IMR-90 (cell line): ENCODE measurements at regions not wholly inside any gene's neighbourhood (a gene's known extent, or its start where the extent isn't known, plus 50 kb on each side); places are given as distances from the start of the nearest gene placed in this dataset.
A peak's percentile ranks its signal among the peaks of the same experiment; 100 is the strongest.

Experiments
- ATAC-seq: fragments of 200-7000 bp; cut with Tn5 transposase; 2 replicates; pipeline ENCODE4 v1.9.1; 2020; ENCODE audit warnings: low read depth, mild to moderate bottlenecking, moderate library complexity
- BruUV-seq: library from RNA; stranded (reverse); fragments of 400-500 nt; replicated peaks from 2 replicates; lab custom pipeline; 2021; lab: Mats Ljungman, UMichigan
- CTCF ChIA-PET: fragments of 300-600 bp; formaldehyde crosslinking; extraction: SDS; loops from one replicate; lab custom pipeline; 2021; ENCODE audit warnings: antibody characterized with exemption; lab: Yijun Ruan, JAX
- POLR2A ChIA-PET: fragments of 300-600 bp; sonication (Branson Sonifier 250); formaldehyde crosslinking; loops from one replicate; lab custom pipeline; 2022; ENCODE audit warnings: antibody characterized with exemption; ENCODE audit not compliant: unreplicated experiment; lab: Charles Lee
- DNase-seq: peaks from one replicate; pipeline ENCODE4 v3.0.0; 2013
- H2AFZ ChIP-seq: replicated peaks from 2 replicates; pipeline ENCODE3; 2013; ENCODE audit warnings: low read length, mild to moderate bottlenecking; ENCODE audit not compliant: poor library complexity
- H2AK5ac ChIP-seq: 2 replicates; pipeline ENCODE4 v1.6.1; 2013; ENCODE audit warnings: low read depth, low read length, inconsistent platforms
- H2AK9ac ChIP-seq: replicated peaks from 2 replicates; pipeline ENCODE3; 2013; ENCODE audit warnings: mild to moderate bottlenecking, low read depth, low read length, moderate library complexity; ENCODE audit not compliant: poor library complexity
- H2BK120ac ChIP-seq: 2 replicates; pipeline ENCODE4 v1.6.1; 2013; ENCODE audit warnings: low read depth, low read length, inconsistent platforms
- H2BK15ac ChIP-seq: 3 replicates; pipeline ENCODE4 v1.6.1; 2013; ENCODE audit warnings: low read depth, low read length, inconsistent platforms
- H2BK20ac ChIP-seq: 2 replicates; pipeline ENCODE4 v1.6.1; 2013; ENCODE audit warnings: low read depth, mild to moderate bottlenecking, inconsistent platforms, low read length, moderate library complexity
- H2BK5ac ChIP-seq: 2 replicates; pipeline ENCODE4 v1.6.1; 2013; ENCODE audit warnings: mild to moderate bottlenecking, low read depth, low read length, inconsistent platforms; ENCODE audit not compliant: poor library complexity, severe bottlenecking
- H3K14ac ChIP-seq: replicated peaks from 2 replicates; pipeline ENCODE4 v1.6.1; 2013; ENCODE audit warnings: low read depth, low read length, inconsistent platforms
- H3K18ac ChIP-seq: 2 replicates; pipeline ENCODE4 v1.6.1; 2013; ENCODE audit warnings: low read depth, low read length, control low read depth
- H3K23ac ChIP-seq: 2 replicates; pipeline ENCODE4 v1.6.1; 2013; ENCODE audit warnings: low read depth, low read length, inconsistent platforms
- H3K27ac ChIP-seq: 2 replicates; pipeline ENCODE4 v1.5.1; 2013; ENCODE audit warnings: mild to moderate bottlenecking, control low read depth, low read length; ENCODE audit not compliant: insufficient read depth
- H3K27me3 ChIP-seq: 2 replicates; pipeline ENCODE4 v1.6.1; 2013; ENCODE audit warnings: low read length; ENCODE audit not compliant: control insufficient read depth, insufficient read depth
- H3K36me3 ChIP-seq: 2 replicates; pipeline ENCODE4 v1.6.1; 2013; ENCODE audit warnings: low read length, mixed read lengths; ENCODE audit not compliant: control insufficient read depth, insufficient read depth
- H3K4ac ChIP-seq: 2 replicates; pipeline ENCODE4 v1.6.1; 2013; ENCODE audit warnings: low read depth, low read length, inconsistent platforms
- H3K4me1 ChIP-seq: 2 replicates; pipeline ENCODE4 v1.6.1; 2013; ENCODE audit warnings: low read length, mixed read lengths; ENCODE audit not compliant: control insufficient read depth, insufficient read depth
- H3K4me2 ChIP-seq: 2 replicates; pipeline ENCODE4 v1.6.1; 2013; ENCODE audit warnings: low read depth, mild to moderate bottlenecking, control low read depth, low read length, moderate library complexity
- H3K4me3 ChIP-seq: 2 replicates; pipeline ENCODE4 v1.5.1; 2013; ENCODE audit warnings: low read depth, mild to moderate bottlenecking, control low read depth, low read length, moderate library complexity; ENCODE audit not compliant: insufficient read depth
- H3K56ac ChIP-seq: 2 replicates; pipeline ENCODE4 v1.6.1; 2013; ENCODE audit warnings: low read length, inconsistent platforms; ENCODE audit not compliant: insufficient read depth; ENCODE audit errors: extremely low read depth
- H3K79me1 ChIP-seq, 2 experiments: 2 replicates each; pipeline ENCODE4 v1.6.1; 2013; ENCODE audit warnings: low read length in 2 of 2, inconsistent platforms in 1 of 2, low read depth in 1 of 2
- H3K9ac ChIP-seq: 2 replicates; pipeline ENCODE4 v1.6.1; 2013; ENCODE audit warnings: low read depth, low read length, control low read depth
- H3K9me1 ChIP-seq: 2 replicates; pipeline ENCODE4 v1.6.1; 2013; ENCODE audit warnings: low read length, inconsistent platforms; ENCODE audit not compliant: insufficient read depth
- H3K9me3 ChIP-seq: 2 replicates; pipeline ENCODE4 v1.6.1; 2013; ENCODE audit warnings: low read length; ENCODE audit not compliant: control insufficient read depth, insufficient read depth
- H4K20me1 ChIP-seq: 2 replicates; pipeline ENCODE4 v1.6.1; 2013; ENCODE audit warnings: low read length, inconsistent platforms; ENCODE audit not compliant: insufficient read depth
- H4K5ac ChIP-seq: 2 replicates; pipeline ENCODE4 v1.6.1; 2013; ENCODE audit warnings: mild to moderate bottlenecking, low read depth, low read length, control low read depth
- H4K8ac ChIP-seq, 2 experiments: 2 replicates each; pipeline ENCODE4 v1.6.1; 2013; ENCODE audit warnings: low read depth in 2 of 2, low read length in 2 of 2, control low read depth in 1 of 2, inconsistent platforms in 1 of 2
- H4K91ac ChIP-seq: 2 replicates; pipeline ENCODE4 v1.6.1; 2013; ENCODE audit warnings: low read depth, low read length, inconsistent platforms; ENCODE audit not compliant: insufficient read depth
- MAFK ChIP-seq: IDR thresholded peaks from 2 replicates; pipeline ENCODE4 v1.6.1; 2012; ENCODE audit warnings: low read depth, low read length, improper control_type of control experiment
- POLR2A ChIP-seq: IDR thresholded peaks from 2 replicates; pipeline ENCODE4 v1.6.1; 2012; ENCODE audit warnings: mild to moderate bottlenecking, low read depth, low read length
- WGBS, 2 experiments: methylation state at CpG; one replicate each; pipeline versions ENCODE4 v1.1.5 to v1.1.7; 2013; ENCODE audit warnings: missing lambda C conversion rate in 2 of 2; ENCODE audit not compliant: insufficient read length in 1 of 2; ENCODE audit errors: extremely low coverage in 2 of 2; 5-methylcytosine and 5-hydroxymethylcytosine counted together
- dilution Hi-C: fragments of 300-500 bp; cut with HindIII; formaldehyde crosslinking; loops from one replicate; pipeline ENCODE4 v1.14.3; 2018; ENCODE audit warnings: low sequenced_read_pairs; ENCODE audit not compliant: unreplicated experiment
- in situ Hi-C: fragments of 300-500 bp; cut with MboI; formaldehyde crosslinking; loops from 3 replicates; pipeline ENCODE4 v1.14.3; 2019; ENCODE audit warnings: low sequenced_read_pairs, inconsistent platforms, mixed read lengths
- intact Hi-C: fragments of 100-400 bp; cut with micrococcal nuclease; formaldehyde crosslinking; loops from 2 replicates; pipeline ENCODE4 v1.10.0; 2022

GRCh38 chr7:32152576-32152975 lies 82.4 kb upstream of the PDE1C start:
- intact Hi-C loops, result no loop called here

More at GRCh38 chr7:32152576-32152975, 82.4 kb upstream of the PDE1C start:
- no peak overlapping the region for H3K27ac ChIP-seq
- no peak overlapping the region for H2AFZ ChIP-seq
- H2BK20ac ChIP-seq, result no peak overlapping the region
- H3K9me1 ChIP-seq, result peaks cover 6% of the 10 kb centered on the region; the same call in 1 of the 2 replicates
- ATAC-seq (no peak), DNase-seq (no peak)
- dilution Hi-C loops, result no loop called here
- no peak overlapping the region for H2AK9ac ChIP-seq
- no peak overlapping the region for H3K23ac ChIP-seq
- H4K20me1 ChIP-seq, result no peaks in the 10 kb centered on the region
- H3K4ac ChIP-seq, result no peak overlapping the region
- peaks cover 2% of the 10 kb centered on the region; the same call in 1 of the 2 replicates for H3K4me1 ChIP-seq
- H4K5ac ChIP-seq, result no peak overlapping the region
- no peak overlapping the region for H3K4me3 ChIP-seq
- no peak overlapping the region for H2BK15ac ChIP-seq
- no peak overlapping the region for H2BK5ac ChIP-seq
- no CpG with 5 or more reads among the region's 3 CpGs for WGBS, 2 experiments
- no peaks in the 10 kb centered on the region for H3K9me3 ChIP-seq
- TF ChIP-seq POLR2A (no peak), MAFK (peak; percentile 51; the same call in 1 of the 2 replicates)
- H3K18ac ChIP-seq, result no peak overlapping the region
- no peak overlapping the region for H4K91ac ChIP-seq
- H3K9ac ChIP-seq, result no peak overlapping the region
- ChIA-PET CTCF (no interaction called here), POLR2A (no interaction called here)
- no peak overlapping the region for H3K4me2 ChIP-seq
- no peaks in the 10 kb centered on the region for H3K27me3 ChIP-seq
- no peak overlapping the region for H3K56ac ChIP-seq
- no peaks in the 10 kb centered on the region for H3K36me3 ChIP-seq
- H2AK5ac ChIP-seq, result no peak overlapping the region
- H3K79me1 ChIP-seq, result no peaks in the 10 kb centered on the region
- in situ Hi-C loops, result no loop called here
- H3K14ac ChIP-seq, result no peak overlapping the region
- BruUV-seq, result no TSS peak
- H4K8ac ChIP-seq, result no peak overlapping the region
- no peak overlapping the region for H2BK120ac ChIP-seq
